DND-41 (cell line): ENCODE measurements at regions not wholly inside any gene's neighbourhood (a gene's known extent, or its start where the extent isn't known, plus 50 kb on each side); places are given as distances from the start of the nearest gene placed in this dataset.

Experiments
- EZH2 ChIP-seq: IDR thresholded peaks from 3 replicates; pipeline ENCODE4 v1.6.1; 2012; ENCODE audit warnings: borderline replicate concordance, low read depth, mild to moderate bottlenecking, moderate library complexity, low read length, inconsistent platforms; ENCODE audit not compliant: severe bottlenecking
- TF ChIP-seq, protein P1 (sequence below): IDR thresholded peaks from 2 replicates; pipeline ENCODE4 v1.5.1; 2012; ENCODE audit warnings: borderline replicate concordance, low read length, moderate library complexity, mild to moderate bottlenecking; ENCODE audit not compliant: poor library complexity, severe bottlenecking; ENCODE audit errors: extremely low read depth

DNA sequence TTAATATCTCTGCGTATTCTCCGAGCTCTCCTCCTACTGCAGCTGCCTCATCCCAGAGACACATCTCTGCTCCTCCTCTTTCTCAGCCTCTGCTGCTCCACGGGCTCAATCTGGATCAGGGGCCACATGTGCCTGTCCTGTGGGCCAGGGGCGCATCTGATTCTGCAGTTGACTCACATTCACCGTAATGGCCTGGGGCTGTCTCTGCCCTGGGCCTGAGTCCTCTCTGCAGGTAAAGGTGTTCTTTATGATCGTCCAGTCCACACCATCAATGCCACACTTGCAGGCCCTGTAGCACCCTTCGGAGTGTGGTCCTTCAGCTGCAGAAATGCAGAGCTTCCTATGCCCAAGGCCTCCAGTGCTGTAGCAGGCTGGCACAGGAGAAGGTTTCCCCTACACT lies 154.5 kb downstream of the OAT start:
- TF ChIP-seq, protein P1, sequence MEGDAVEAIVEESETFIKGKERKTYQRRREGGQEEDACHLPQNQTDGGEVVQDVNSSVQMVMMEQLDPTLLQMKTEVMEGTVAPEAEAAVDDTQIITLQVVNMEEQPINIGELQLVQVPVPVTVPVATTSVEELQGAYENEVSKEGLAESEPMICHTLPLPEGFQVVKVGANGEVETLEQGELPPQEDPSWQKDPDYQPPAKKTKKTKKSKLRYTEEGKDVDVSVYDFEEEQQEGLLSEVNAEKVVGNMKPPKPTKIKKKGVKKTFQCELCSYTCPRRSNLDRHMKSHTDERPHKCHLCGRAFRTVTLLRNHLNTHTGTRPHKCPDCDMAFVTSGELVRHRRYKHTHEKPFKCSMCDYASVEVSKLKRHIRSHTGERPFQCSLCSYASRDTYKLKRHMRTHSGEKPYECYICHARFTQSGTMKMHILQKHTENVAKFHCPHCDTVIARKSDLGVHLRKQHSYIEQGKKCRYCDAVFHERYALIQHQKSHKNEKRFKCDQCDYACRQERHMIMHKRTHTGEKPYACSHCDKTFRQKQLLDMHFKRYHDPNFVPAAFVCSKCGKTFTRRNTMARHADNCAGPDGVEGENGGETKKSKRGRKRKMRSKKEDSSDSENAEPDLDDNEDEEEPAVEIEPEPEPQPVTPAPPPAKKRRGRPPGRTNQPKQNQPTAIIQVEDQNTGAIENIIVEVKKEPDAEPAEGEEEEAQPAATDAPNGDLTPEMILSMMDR = no peak
- TF ChIP-seq EZH2 = no peak
